ENCODE measurements at regions not wholly inside any gene's neighbourhood (a gene's known extent, or its start where the extent isn't known, plus 50 kb on each side); places are given as distances from the start of the nearest gene placed in this dataset.

- TF ChIP-seq GATA2 (IDR thresholded peaks at IDR 0.05; ENCODE audit: low read depth, low read length) (no peak), GATA3 (IDR thresholded peaks at IDR 0.05; ENCODE audit: low read depth, low read length) (no peak)
Observed at GRCh38 chr2:18156421-18156820, 278.0 kb downstream of the KCNS3 start.

All from SH-SY5Y (cell line).